ENCODE measurements at regions not wholly inside any gene's neighbourhood (a gene's known extent, or its start where the extent isn't known, plus 50 kb on each side); places are given as distances from the start of the nearest gene placed in this dataset.

DNA sequence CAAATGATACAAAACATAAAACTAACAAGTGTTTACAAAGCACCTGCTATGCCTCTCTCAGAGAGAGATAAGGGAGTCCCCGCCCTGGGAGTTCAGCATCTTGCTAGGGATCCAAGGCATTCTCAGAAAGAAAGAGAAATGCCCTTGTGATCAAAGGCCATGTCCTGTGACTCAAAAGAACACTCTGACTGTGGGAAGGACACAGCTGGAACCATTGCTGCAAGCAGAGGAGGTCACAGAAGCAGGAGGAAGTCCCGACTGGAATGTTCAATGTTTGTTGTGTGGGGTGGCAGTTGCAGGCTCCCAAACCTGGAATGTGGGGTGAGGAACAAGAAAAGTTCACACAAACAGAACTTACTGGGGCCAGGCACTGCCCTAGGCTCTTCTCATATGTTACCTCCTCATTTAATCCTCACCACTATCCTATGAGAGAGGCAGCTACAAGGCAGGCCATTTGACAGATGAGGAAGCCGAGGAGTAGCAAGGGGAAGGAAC lies 93.0 kb upstream of the GRIK3 start:
- intact Hi-C loops (cut with micrococcal nuclease), result no loop called here
- FAIRE-seq, result no peak
- no peaks in the 10 kb centered on the region for H3K9me1 ChIP-seq (replicated peaks; ENCODE audit: control insufficient read depth, extremely low read depth, insufficient read depth, low read length)
- BruUV-seq (replicated peaks), result no TSS peak
- POLR2A ChIA-PET, result no interaction called here
- CTCF ChIA-PET, result no interaction called here
- TF ChIP-seq POLR2A (IDR thresholded peaks at IDR 0.05; ENCODE audit: low read depth, low read length), result no peak
- H3K4me1 ChIP-seq (ENCODE audit: control insufficient read depth, extremely low read depth, insufficient read depth, low read length), result no peaks in the 10 kb centered on the region
- H3K9ac ChIP-seq (replicated peaks; ENCODE audit: extremely low read depth, insufficient read depth, low read length), result no peak overlapping the region
- DNase-seq (ENCODE audit: low read depth, low spot score), result no peak
- H3K27ac ChIP-seq (ENCODE audit: insufficient read depth, low read depth, low read length), result no peak overlapping the region
- no peaks in the 10 kb centered on the region for H3K27me3 ChIP-seq (ENCODE audit: control insufficient read depth in 2 of 2, insufficient read depth in 2 of 2, low read length in 2 of 2)
- no peaks in the 10 kb centered on the region for H3K36me3 ChIP-seq (ENCODE audit: control insufficient read depth in 2 of 2, extremely low read depth in 1 of 2, insufficient read depth in 2 of 2, low read length in 2 of 2)
- no peak overlapping the region for H2AFZ ChIP-seq (ENCODE audit: low read depth, low read length)
- H4K20me1 ChIP-seq (replicated peaks; ENCODE audit: control insufficient read depth, extremely low read depth, insufficient read depth, low read length), result no peaks in the 10 kb centered on the region
- no peaks in the 10 kb centered on the region for H3K9me3 ChIP-seq (replicated peaks; ENCODE audit: control insufficient read depth, insufficient read depth, low read length)
- H3K79me2 ChIP-seq (ENCODE audit: control insufficient read depth, insufficient read depth, low read length), result no peaks in the 10 kb centered on the region
- dilution Hi-C loops (cut with MboI; ENCODE audit: extremely low pct_ligation_motif_present, low sequenced_read_pairs), result no loop called here
- H3K4me3 ChIP-seq (replicated peaks in 1 of 3; ENCODE audit: insufficient read depth in 1 of 3, low read depth in 1 of 3, low read length in 3 of 3), result no peak overlapping the region
- H3K4me2 ChIP-seq (ENCODE audit: insufficient read depth, low read length), result no peak overlapping the region

GRCh38 chr1:37128091-37128490 lies 93.8 kb upstream of the GRIK3 start:
- FAIRE-seq, result no peak
- no TSS peak for BruUV-seq (replicated peaks)
- Histone ChIP-seq H3K36me3 (ENCODE audit: control insufficient read depth in 2 of 2, extremely low read depth in 1 of 2, insufficient read depth in 2 of 2, low read length in 2 of 2) (no peaks in the 10 kb centered on the region), H3K4me2 (ENCODE audit: insufficient read depth, low read length) (no peak overlapping the region), H4K20me1 (replicated peaks; ENCODE audit: control insufficient read depth, extremely low read depth, insufficient read depth, low read length) (no peaks in the 10 kb centered on the region), H3K79me2 (ENCODE audit: control insufficient read depth, insufficient read depth, low read length) (no peaks in the 10 kb centered on the region), H3K9me1 (replicated peaks; ENCODE audit: control insufficient read depth, extremely low read depth, insufficient read depth, low read length) (no peaks in the 10 kb centered on the region), H2AFZ (ENCODE audit: low read depth, low read length) (no peak overlapping the region), H3K9me3 (replicated peaks; ENCODE audit: control insufficient read depth, insufficient read depth, low read length) (no peaks in the 10 kb centered on the region), H3K27ac (ENCODE audit: insufficient read depth, low read depth, low read length) (no peak overlapping the region), H3K4me1 (ENCODE audit: control insufficient read depth, extremely low read depth, insufficient read depth, low read length) (no peaks in the 10 kb centered on the region), H3K9ac (replicated peaks; ENCODE audit: extremely low read depth, insufficient read depth, low read length) (no peak overlapping the region), H3K4me3 (replicated peaks in 1 of 3; ENCODE audit: insufficient read depth in 1 of 3, low read depth in 1 of 3, low read length in 3 of 3) (no peak overlapping the region), H3K27me3 (ENCODE audit: control insufficient read depth in 2 of 2, insufficient read depth in 2 of 2, low read length in 2 of 2) (no peaks in the 10 kb centered on the region)
- no peak for DNase-seq (ENCODE audit: low read depth, low spot score)
- ChIA-PET CTCF (no interaction called here), POLR2A (no interaction called here)
- dilution Hi-C loops (cut with MboI; ENCODE audit: extremely low pct_ligation_motif_present, low sequenced_read_pairs) (no loop called here), intact Hi-C loops (cut with micrococcal nuclease) (no loop called here)
- TF ChIP-seq POLR2A (IDR thresholded peaks at IDR 0.05; ENCODE audit: low read depth, low read length), result no peak
- TF ChIP-seq, protein P1, sequence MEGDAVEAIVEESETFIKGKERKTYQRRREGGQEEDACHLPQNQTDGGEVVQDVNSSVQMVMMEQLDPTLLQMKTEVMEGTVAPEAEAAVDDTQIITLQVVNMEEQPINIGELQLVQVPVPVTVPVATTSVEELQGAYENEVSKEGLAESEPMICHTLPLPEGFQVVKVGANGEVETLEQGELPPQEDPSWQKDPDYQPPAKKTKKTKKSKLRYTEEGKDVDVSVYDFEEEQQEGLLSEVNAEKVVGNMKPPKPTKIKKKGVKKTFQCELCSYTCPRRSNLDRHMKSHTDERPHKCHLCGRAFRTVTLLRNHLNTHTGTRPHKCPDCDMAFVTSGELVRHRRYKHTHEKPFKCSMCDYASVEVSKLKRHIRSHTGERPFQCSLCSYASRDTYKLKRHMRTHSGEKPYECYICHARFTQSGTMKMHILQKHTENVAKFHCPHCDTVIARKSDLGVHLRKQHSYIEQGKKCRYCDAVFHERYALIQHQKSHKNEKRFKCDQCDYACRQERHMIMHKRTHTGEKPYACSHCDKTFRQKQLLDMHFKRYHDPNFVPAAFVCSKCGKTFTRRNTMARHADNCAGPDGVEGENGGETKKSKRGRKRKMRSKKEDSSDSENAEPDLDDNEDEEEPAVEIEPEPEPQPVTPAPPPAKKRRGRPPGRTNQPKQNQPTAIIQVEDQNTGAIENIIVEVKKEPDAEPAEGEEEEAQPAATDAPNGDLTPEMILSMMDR (IDR thresholded peaks at IDR 0.05; ENCODE audit: extremely low read depth in 1 of 2, insufficient read depth in 1 of 2, low read depth in 1 of 2, low read length in 2 of 2), result no peak
- no peak for TF ChIP-seq FOS (IDR thresholded peaks at IDR 0.05; ENCODE audit: borderline replicate concordance, insufficient read depth, low read length)
- no peak for TF ChIP-seq JUN (IDR thresholded peaks at IDR 0.05; ENCODE audit: borderline replicate concordance, insufficient read depth, insufficient read length, low read depth)
- TF ChIP-seq POLR2AphosphoS5 (IDR thresholded peaks at IDR 0.05; ENCODE audit: insufficient read depth, low read depth, low read length), result no peak
- no peak for TF ChIP-seq EZH2 (IDR thresholded peaks at IDR 0.05; ENCODE audit: borderline replicate concordance, low read depth, low read length, severe bottlenecking)
- TF ChIP-seq MAX (IDR thresholded peaks at IDR 0.05; ENCODE audit: insufficient read depth, insufficient read length), result no peak
- no peak for TF ChIP-seq MYC (IDR thresholded peaks at IDR 0.05; ENCODE audit: low read depth, low read length)
- TF ChIP-seq GATA2 (IDR thresholded peaks at IDR 0.05; ENCODE audit: insufficient read depth, insufficient read length, low read depth, low read length), result no peak

Data from endothelial cell of umbilical vein (primary cell).